Neutrophil (primary cell): ENCODE measurements at regions not wholly inside any gene's neighbourhood (a gene's known extent, or its start where the extent isn't known, plus 50 kb on each side); places are given as distances from the start of the nearest gene placed in this dataset.

Source experiments
- H3K27ac ChIP-seq: fragments of 200-600 bp; sonication (generic); 2 replicates; pipeline ENCODE4 v1.5.1; 2016; ENCODE audit warnings: mild to moderate bottlenecking, moderate library complexity
- H3K27me3 ChIP-seq: fragments of 200-600 bp; sonication (generic); 2 replicates; pipeline ENCODE4 v1.6.0; 2016; ENCODE audit warnings: mild to moderate bottlenecking
- H3K36me3 ChIP-seq: fragments of 200-600 bp; sonication (generic); 2 replicates; pipeline ENCODE4 v1.5.1; 2017
- H3K4me1 ChIP-seq, 2 experiments: fragments of 200-600 bp in 1 of 2; sonication (generic) in 1 of 2; 1 replicate in 1 of 2; 2 replicates in 1 of 2; pipeline versions ENCODE4 v1.5.1 to v1.6.1; 2013 to 2016; ENCODE audit warnings: low read depth in 1 of 2, low read length in 1 of 2, mild to moderate bottlenecking in 1 of 2, moderate library complexity in 1 of 2; ENCODE audit not compliant: control insufficient read depth in 1 of 2, insufficient read depth in 1 of 2
- H3K4me3 ChIP-seq, 2 experiments: fragments of 200-600 bp in 1 of 2; sonication (generic) in 1 of 2; 1 replicate in 1 of 2; 2 replicates in 1 of 2; pipeline ENCODE4 v1.5.1; 2013 to 2016; ENCODE audit warnings: low read depth in 1 of 2, low read length in 1 of 2, mild to moderate bottlenecking in 1 of 2, moderate library complexity in 1 of 2
- H3K9me3 ChIP-seq: fragments of 200-600 bp; sonication (generic); 2 replicates; pipeline ENCODE4 v1.5.1; 2016
- CTCF ChIP-seq: fragments of 200-600 bp; sonication (generic); IDR thresholded peaks from 2 replicates; pipeline ENCODE4 v1.5.1; 2016; ENCODE audit warnings: antibody characterized with exemption

- Histone ChIP-seq H3K4me3 (no peak overlapping the region), H3K27ac (no peak overlapping the region), H3K4me1 (no peaks in the 10 kb centered on the region), H3K9me3 (no peaks in the 10 kb centered on the region), H3K36me3 (no peaks in the 10 kb centered on the region), H3K27me3 (peaks cover 36% of the 10 kb centered on the region)
- TF ChIP-seq CTCF, result no peak
These were observed 133.3 kb upstream of the SYT6 start for GRCh38 chr1:114286960-114287359.

GRCh38 chr1:114286179-114286578 is 132.5 kb upstream of the SYT6 start:
- no peaks in the 10 kb centered on the region for H3K4me1 ChIP-seq
- H3K27ac ChIP-seq, result no peak overlapping the region
- TF ChIP-seq CTCF, result no peak

GRCh38 chr1:114282751-114283403 is 129.2 kb upstream of the SYT6 start:
- peak; percentile 79 for TF ChIP-seq CTCF
- H3K4me1 ChIP-seq, result no peaks in the 10 kb centered on the region
- H3K9me3 ChIP-seq, result no peaks in the 10 kb centered on the region
- no peak overlapping the region for H3K27ac ChIP-seq
- no peaks in the 10 kb centered on the region for H3K36me3 ChIP-seq
- no peak overlapping the region for H3K4me3 ChIP-seq
- H3K27me3 ChIP-seq, result peaks cover 50% of the 10 kb centered on the region

More at GRCh38 chr1:114286179-114286578, 132.5 kb upstream of the SYT6 start:
- Histone ChIP-seq H3K4me3 (no peak overlapping the region), H3K36me3 (no peaks in the 10 kb centered on the region), H3K9me3 (no peaks in the 10 kb centered on the region), H3K27me3 (peaks cover 36% of the 10 kb centered on the region)

GRCh38 chr1:114278911-114279310 is 125.2 kb upstream of the SYT6 start:
- H3K27me3 ChIP-seq, result peaks cover 53% of the 10 kb centered on the region
- no peaks in the 10 kb centered on the region for H3K9me3 ChIP-seq
- H3K4me1 ChIP-seq, result no peaks in the 10 kb centered on the region

GRCh38 chr1:114278430-114278829 is 124.8 kb upstream of the SYT6 start:
- Histone ChIP-seq H3K27me3 (peaks cover 48% of the 10 kb centered on the region), H3K4me1 (no peaks in the 10 kb centered on the region), H3K36me3 (no peaks in the 10 kb centered on the region), H3K27ac (no peak overlapping the region), H3K9me3 (no peaks in the 10 kb centered on the region), H3K4me3 (no peak overlapping the region)
- TF ChIP-seq CTCF, result no peak

More at GRCh38 chr1:114278911-114279310, 125.2 kb upstream of the SYT6 start:
- Histone ChIP-seq H3K4me3 (no peak overlapping the region), H3K36me3 (no peaks in the 10 kb centered on the region), H3K27ac (no peak overlapping the region)
- TF ChIP-seq CTCF, result no peak
